ENCODE measurements at regions not wholly inside any gene's neighbourhood (a gene's known extent, or its start where the extent isn't known, plus 50 kb on each side); places are given as distances from the start of the nearest gene placed in this dataset.

GRCh38 chr10:75294866-75295701, 59.3 kb upstream of the COMTD1 start:
- POLR2A ChIA-PET, result no interaction called here
- Histone ChIP-seq H3K79me2 (ENCODE audit: control insufficient read depth, insufficient read depth, low read length) (no peaks in the 10 kb centered on the region), H2AFZ (ENCODE audit: control insufficient read depth, low read depth, low read length) (peak overlapping the region; percentile 76), H3K9me3 (replicated peaks; ENCODE audit: control insufficient read depth, insufficient read depth, low read length) (no peaks in the 10 kb centered on the region; the same call in 2 of the 3 replicates), H3K4me2 (ENCODE audit: control insufficient read depth, insufficient read depth) (peak overlapping the region; percentile 93), H3K36me3 (ENCODE audit: control insufficient read depth in 2 of 2, insufficient read depth in 2 of 2, low read length in 1 of 2) (no peaks in the 10 kb centered on the region), H3K27ac (ENCODE audit: control insufficient read depth, insufficient read depth) (no peak overlapping the region), H3K9ac (ENCODE audit: control insufficient read depth, insufficient read depth, low read length) (peak overlapping the region; percentile 30; the same call in 1 of the 2 replicates), H3K4me3 (peak overlapping the region; percentile 58), H3K4me1 (ENCODE audit: control insufficient read depth, insufficient read depth, low read length) (no peaks in the 10 kb centered on the region), H3K27me3 (replicated peaks in 1 of 2; ENCODE audit: control insufficient read depth in 2 of 2, insufficient read depth in 2 of 2, low read length in 1 of 2) (peaks cover 4 to 7% of the 10 kb centered on the region in 2 experiments; a peak in 3 of 4 replicates), H4K20me1 (ENCODE audit: control insufficient read depth, insufficient read depth) (no peaks in the 10 kb centered on the region)
- DNase-seq (ENCODE audit: low read depth, low spot score) (no peak), ATAC-seq (peak; percentile 89), FAIRE-seq (no peak)
- BruUV-seq (replicated peaks), result no TSS peak
- 2% methylated on average over 32 of the region's 57 CpGs for WGBS (ENCODE audit: insufficient coverage, insufficient replicate concordance, low lambda C conversion rate, missing lambda C conversion rate)
- CTCF ChIA-PET, result interaction anchor here (0.9 to 1.3 kb wide), 3 partner anchors 66 to 741 kb away, joined by 3 read pairs; no protein-coding TSS in a partner anchor
- RAD21 ChIA-PET (ENCODE audit: unreplicated experiment), result interaction anchor here (0.7 kb wide), 1 partner anchor 62 kb away, joined by 4 read pairs; no protein-coding TSS in a partner anchor
- in situ Hi-C loops (cut with MboI), result no loop called here
- SMC1A ChIA-PET (ENCODE audit: uncharacterized antibody, unreplicated experiment), result no interaction called here
- intact Hi-C loops (cut with micrococcal nuclease; ENCODE audit: unreplicated experiment), result no loop called here
- TF ChIP-seq ATF7 (IDR thresholded peaks at IDR 0.05; ENCODE audit: low read depth) (peak; percentile 31; the same call in 1 of the 2 replicates), TCF7 (IDR thresholded peaks at IDR 0.05; ENCODE audit: borderline replicate concordance) (peak; percentile 61), RCOR1 (conservative IDR thresholded peaks at IDR 0.05; ENCODE audit: low read depth, low read length) (no peak), SIX5 (IDR thresholded peaks at IDR 0.05; ENCODE audit: low read depth, low read length, severe bottlenecking) (no peak), NKRF (conservative IDR thresholded peaks at IDR 0.05) (peak; percentile 58), NBN (IDR thresholded peaks at IDR 0.05) (no peak), PAX8 (IDR thresholded peaks at IDR 0.05) (no peak), MEF2B (IDR thresholded peaks at IDR 0.05; ENCODE audit: partially characterized antibody, poor library complexity, severe bottlenecking) (peak; percentile 73), NR2C1 (IDR thresholded peaks at IDR 0.05) (0 out of 2 replicates have a peak, but pooled peaks have one; percentile 7), PRDM15 (CRISPR knock-in tag; IDR thresholded peaks at IDR 0.05) (no peak), BACH1 (IDR thresholded peaks at IDR 0.05; ENCODE audit: borderline replicate concordance) (peak; percentile 52; the same call in 1 of the 2 replicates), EZH2 (IDR thresholded peaks at IDR 0.05; ENCODE audit: borderline replicate concordance, control insufficient read depth, low read depth, low read length) (no peak), SP1 (IDR thresholded peaks at IDR 0.05; ENCODE audit: low read depth, low read length) (no peak), MAX (IDR thresholded peaks at IDR 0.05; ENCODE audit: low read depth, low read length) (no peak), SUZ12 (IDR thresholded peaks at IDR 0.05; ENCODE audit: unreplicated experiment) (peak; percentile 91), NFYB (IDR thresholded peaks at IDR 0.05; ENCODE audit: insufficient read depth, low read depth, low read length) (no peak), DPF2 (IDR thresholded peaks at IDR 0.05) (peak; percentile 84), ZNF24 (IDR thresholded peaks at IDR 0.05) (0 out of 2 replicates have a peak, but pooled peaks have one; percentile 32)

Data from GM12878 (cell line).